GM18909 (cell line): ENCODE measurements at regions not wholly inside any gene's neighbourhood (a gene's known extent, or its start where the extent isn't known, plus 50 kb on each side); places are given as distances from the start of the nearest gene placed in this dataset.
"Not testable (repeated sequence)": the region's sequence is repeated elsewhere in the genome, so short reads cannot be mapped to it uniquely, and the experiment has no call there.

Source experiments
- ATAC-seq: cut with Tn5 transposase; IDR thresholded peaks from one replicate; pipeline ENCODE4 v1.9.1; 2021; ENCODE audit warnings: mild to moderate bottlenecking; ENCODE audit not compliant: unreplicated experiment, poor library complexity

DNA sequence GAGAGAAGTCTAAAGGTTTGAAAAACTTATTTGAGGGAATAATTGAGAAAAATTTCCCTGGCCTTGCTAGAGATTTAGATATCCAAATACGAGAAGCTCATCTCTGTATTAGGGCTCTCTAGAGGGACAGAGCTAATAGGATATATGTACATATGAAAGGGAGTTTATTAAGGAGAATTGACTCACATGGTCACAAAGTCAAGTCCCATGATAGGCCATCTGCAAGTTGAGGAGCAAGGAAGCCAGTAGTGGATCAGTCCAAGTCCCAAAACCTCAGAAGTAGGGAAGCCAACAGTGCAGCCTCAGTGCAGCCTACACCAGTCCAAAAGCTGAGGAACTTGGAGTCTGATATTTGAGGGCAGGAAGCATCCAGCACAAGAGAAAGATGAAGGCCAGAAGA, 126.7 kb downstream of the PJA2 start:
- ATAC-seq: not testable (repeated sequence)

- ATAC-seq: no peak
Observed at GRCh38 chr5:109281136-109281690, 128.6 kb downstream of the PJA2 start.

DNA sequence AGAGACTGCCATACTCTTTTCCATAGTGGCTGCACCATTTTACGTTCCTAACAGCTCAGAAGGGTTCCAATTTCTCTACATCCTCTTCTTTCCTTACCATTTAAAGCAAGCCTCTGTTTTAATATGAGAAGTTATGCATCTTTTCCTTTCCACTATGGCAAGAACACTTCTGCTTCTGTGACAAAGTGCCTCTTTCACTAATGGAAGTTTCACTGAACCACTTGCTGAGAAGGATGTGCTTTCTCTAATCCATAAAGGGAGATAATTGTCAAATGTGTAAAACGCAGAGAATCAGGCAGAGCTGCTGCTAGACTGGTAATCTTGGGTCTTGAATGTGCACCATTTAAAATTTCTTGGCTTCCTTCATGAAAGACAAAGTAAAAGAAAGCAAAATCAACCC, 131.6 kb downstream of the PJA2 start:
- no peak for ATAC-seq

- no peak for ATAC-seq
Observed at GRCh38 chr5:109275919-109276318, 133.9 kb downstream of the PJA2 start.

DNA sequence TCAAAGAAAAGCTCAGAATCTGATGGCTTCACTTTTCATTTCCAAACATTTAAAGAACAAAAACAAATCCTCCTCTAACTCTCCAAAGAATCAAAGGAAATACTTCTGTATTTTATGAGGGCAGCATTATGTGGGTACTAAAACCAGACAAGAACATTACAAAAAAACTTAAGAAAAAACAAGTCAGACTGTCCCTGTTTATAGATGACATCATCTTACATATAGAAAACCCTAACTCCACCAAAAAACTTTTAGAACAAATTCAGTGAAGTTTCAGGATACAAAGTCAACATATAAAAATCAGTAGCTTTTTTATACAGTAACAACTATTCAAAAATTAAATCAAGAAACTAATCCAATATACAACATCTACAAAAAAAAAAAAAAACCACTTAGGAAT, 136.2 kb downstream of the PJA2 start:
- no peak for ATAC-seq

GRCh38 chr5:109267283-109267682, 142.5 kb downstream of the PJA2 start:
- ATAC-seq: no peak

DNA sequence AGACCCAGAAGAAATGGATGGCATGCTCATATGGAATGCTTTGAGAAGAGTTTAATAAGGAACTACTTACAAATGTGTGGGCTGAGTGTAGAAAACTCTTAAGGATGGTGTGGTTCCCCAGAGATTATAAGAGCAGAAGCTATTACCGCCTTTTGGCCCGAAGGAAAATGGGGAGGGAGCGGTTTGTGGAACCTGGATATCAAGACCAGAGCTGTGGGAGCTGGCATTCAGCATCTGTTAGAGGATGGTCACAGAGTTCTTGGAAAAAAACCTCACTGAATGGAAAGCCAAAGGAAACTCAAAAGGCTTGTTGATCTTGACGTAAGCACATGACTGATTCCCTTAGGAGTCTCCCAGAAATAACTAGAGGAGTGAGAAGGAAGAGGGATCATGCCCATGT, 151.0 kb downstream of the PJA2 start:
- ATAC-seq: no peak

DNA sequence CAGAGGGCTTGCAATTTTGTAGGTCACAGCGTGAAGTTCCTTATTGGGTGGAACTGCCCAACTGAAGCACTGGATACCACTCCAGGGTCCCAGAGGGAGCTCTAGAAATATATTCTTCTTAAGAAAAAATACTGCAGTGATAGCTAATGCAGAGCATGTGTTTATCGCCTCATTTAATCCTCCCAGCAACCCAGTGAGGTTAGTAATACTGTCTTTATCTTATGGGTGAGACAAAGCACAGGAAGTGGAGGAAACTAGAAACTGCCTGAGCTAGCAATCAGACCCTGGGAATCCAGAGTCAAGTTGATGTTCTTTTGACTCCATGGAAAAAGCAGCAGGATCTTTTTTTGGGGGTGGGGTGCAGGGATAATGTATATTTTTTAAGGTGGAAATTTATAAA, 153.3 kb downstream of the PJA2 start:
- ATAC-seq: no peak

DNA sequence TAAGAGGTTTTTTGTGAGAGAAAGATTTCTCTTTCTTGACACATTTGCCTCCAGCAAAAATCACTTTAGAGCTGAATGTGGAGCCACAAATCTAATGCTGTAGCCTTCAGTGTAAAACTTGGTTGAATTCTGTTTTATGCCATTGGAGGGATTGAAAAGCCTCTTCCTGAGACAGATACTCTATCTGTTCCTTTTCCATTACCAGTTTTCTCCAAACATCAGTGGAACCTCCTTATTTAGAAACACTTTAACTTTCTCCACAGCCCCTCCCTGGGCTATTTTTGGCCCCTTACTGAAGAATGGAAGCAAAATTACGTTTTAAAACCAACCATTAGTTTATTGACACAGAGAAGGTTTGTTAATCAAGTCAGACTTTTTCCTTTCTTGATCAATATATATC, 155.3 kb downstream of the PJA2 start:
- ATAC-seq: no peak

GRCh38 chr5:109253262-109253661, 156.5 kb downstream of the PJA2 start:
- no peak for ATAC-seq

- no peak for ATAC-seq
Observed at GRCh38 chr5:109252731-109253130, 157.0 kb downstream of the PJA2 start.

DNA sequence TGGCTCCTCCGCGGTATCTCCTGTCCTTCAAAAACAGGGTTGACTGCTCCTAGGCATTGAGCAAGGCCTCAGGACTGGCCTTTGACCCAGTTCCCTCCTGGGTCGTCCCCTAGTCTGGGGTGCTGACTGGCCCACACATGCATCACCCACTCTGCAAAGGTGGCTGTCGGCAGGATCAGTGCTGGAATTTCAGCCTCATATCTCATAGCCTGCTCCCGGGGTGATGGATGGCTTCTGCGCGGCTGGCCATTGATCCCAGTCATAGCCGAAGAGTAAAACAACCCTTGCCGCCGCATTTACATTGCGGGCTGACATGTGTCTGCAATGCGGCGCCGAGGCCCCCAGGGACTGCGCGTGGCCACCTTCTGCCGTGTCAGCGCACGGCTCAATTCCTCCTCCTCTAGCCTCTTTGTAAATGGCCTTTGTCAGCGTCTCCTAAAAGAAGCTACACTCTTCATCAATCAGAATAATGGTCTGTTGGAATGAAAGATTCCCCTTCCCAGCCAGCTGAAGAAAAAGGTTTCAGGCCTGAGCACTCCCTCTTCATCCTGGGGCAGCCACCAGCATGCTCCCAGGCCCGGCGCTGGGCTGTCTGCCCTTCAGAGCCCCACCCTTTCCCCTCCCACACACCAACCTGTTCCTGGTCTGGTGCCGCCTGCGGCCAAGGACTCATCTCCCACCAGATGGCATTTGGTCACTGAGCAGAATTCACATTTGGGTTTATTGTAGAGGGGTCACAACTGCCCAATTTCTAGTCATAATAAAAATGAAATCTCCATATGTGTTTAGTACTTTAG, 159.0 kb downstream of the PJA2 start:
- ATAC-seq: no peak

DNA sequence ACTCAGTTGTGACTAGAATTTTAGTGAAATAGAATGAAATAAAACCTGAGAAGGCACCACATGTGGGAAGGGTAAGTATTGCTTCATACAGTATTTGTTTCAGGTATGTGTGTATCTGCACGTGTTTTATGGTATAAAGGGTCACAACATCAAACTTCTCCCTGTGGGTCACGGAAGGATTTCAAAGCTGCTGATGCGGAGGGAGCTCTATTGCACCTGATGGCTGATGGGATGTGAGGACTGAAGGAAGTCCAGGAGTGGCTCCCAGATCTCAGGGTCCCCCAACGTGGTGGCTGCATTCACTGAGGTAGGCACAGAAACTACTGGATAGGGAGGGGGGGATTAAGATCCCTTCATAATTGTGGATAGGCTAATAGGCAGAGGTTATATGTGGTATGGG, 159.7 kb downstream of the PJA2 start:
- no peak for ATAC-seq

DNA sequence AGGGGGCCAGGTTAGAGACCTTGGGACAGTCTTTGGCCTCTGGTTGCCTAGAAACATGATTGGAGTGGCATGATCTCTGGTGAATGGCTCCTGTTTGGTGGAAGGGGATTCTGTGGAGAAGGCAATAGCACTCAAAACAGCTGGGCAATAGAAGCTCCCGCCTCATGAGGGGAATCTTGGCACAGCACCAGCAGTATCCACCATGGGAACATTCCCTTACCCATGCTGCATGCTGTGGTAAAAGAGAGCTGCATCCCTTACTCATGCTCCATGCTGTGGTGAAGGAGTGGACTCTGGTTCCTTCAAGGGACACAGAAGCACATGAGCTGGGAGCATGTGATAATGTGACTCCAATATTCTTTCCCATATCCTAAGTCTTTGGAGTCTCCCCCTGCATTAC, 160.6 kb downstream of the PJA2 start:
- ATAC-seq: no peak

GRCh38 chr5:109247986-109248385, 161.8 kb downstream of the PJA2 start:
- peak; percentile 78 for ATAC-seq

- no peak for ATAC-seq
Observed at GRCh38 chr5:109246841-109247592, 162.8 kb downstream of the PJA2 start.
